ENCODE measurements at regions not wholly inside any gene's neighbourhood (a gene's known extent, or its start where the extent isn't known, plus 50 kb on each side); places are given as distances from the start of the nearest gene placed in this dataset.
"Not testable (repeated sequence)": the region's sequence is repeated elsewhere in the genome, so short reads cannot be mapped to it uniquely, and the experiment has no call there.

DNA sequence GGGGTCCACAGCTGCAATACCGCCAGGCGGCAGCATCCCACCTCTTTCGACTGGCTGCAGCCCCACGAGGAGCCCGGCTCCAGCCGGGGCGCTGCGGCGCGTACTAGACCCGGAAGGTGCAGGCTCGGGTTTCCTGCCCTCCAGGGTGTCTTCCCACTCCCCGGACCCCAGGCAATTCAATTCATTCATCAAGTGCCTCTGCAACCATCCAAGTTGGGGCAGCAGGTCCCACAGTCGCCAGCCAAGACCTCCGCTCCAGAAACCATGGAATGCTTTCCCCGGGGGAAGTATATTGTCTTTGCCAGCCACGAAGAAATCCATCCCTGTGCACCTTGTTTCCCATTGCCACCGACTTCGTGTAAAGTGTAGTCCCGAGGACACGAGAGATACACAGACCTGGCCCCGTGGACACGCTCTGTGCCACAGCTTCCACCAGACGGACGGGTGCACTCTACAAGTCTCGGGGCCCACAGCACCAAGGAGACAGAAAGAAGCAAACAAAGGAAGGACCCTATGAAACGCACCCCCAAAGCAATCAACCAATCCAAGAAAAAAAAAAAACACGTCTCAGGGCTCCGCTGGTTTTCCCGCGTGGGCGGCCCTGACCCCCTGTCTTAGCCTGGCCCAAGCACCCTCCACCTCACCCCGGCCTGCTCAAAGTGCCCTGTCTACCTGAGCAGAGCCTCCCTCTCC is 3930.2 kb upstream of the OR11H1 start:
- 66 to 75% methylated on average over 33 of the region's 33 CpGs for WGBS, 2 donors
- FAIRE-seq; H3K4me3 ChIP-seq; H3K4me1 ChIP-seq; H3K27me3 ChIP-seq; DNase-seq; ATAC-seq; intact Hi-C loops (cut with DNase I); H3K9me3 ChIP-seq; H3K27ac ChIP-seq; H3K36me3 ChIP-seq: not testable (repeated sequence)

- H3K4me1 ChIP-seq = no peaks in the 10 kb centered on the region
- intact Hi-C loops (cut with DNase I) = no loop called here
- H3K27ac ChIP-seq = no peak overlapping the region
- WGBS, 2 donors = 75 to 83% methylated on average over 44 of the region's 44 CpGs
- no peak overlapping the region for H3K4me3 ChIP-seq
- DNase-seq (peak in 1 of 6 donors; percentile 78), ATAC-seq (no peak), FAIRE-seq (no peak)
- H3K27me3 ChIP-seq = no peaks in the 10 kb centered on the region
- H3K9me3 ChIP-seq = peaks cover 0 to 2% (median 0%) of the 10 kb centered on the region in 4 donors
- no peaks in the 10 kb centered on the region for H3K36me3 ChIP-seq
- no peak for TF ChIP-seq CTCF (IDR thresholded peaks at IDR 0.05)
Measured at GRCh38 chr22:11598492-11599440, 3929.2 kb upstream of the OR11H1 start.

- WGBS, 2 donors = 77 to 80% methylated on average over 16 to 19 of the region's 19 CpGs
- DNase-seq; intact Hi-C loops (cut with DNase I): not testable (repeated sequence)
Measured at GRCh38 chr22:11599456-11599855, 3928.5 kb upstream of the OR11H1 start.

DNA sequence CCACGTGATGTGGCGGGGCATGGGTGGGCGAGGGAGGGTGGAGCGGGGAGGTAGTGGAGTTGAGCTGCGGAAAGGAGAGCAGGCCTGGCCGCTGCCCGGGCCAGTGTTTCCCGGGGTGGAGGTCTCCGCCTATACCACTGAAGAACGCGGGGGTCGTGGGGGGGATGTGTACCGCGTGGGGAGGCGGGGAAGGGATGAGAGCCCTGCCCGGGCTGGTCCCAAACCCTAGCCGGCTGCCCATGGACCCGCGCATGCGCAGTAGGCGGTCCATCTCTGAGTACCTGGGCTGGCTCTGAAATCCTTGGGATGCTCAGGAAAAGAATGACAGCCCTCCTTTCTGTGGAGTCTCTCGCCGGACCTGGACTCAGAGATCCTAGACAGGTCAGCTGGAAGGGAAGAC is 3927.8 kb upstream of the OR11H1 start:
- H3K4me3 ChIP-seq; H3K4me1 ChIP-seq; ATAC-seq; H3K27me3 ChIP-seq; intact Hi-C loops (cut with DNase I); FAIRE-seq; H3K27ac ChIP-seq; H3K9me3 ChIP-seq; H3K36me3 ChIP-seq: not testable (repeated sequence)
- peak in 1 of 6 donors; percentile 82 for DNase-seq
- WGBS, 2 donors = 77 to 80% methylated on average over 23 of the region's 23 CpGs

More at GRCh38 chr22:11599456-11599855, 3928.5 kb upstream of the OR11H1 start:
- FAIRE-seq, H3K27me3 ChIP-seq, H3K4me3 ChIP-seq, H3K27ac ChIP-seq, ATAC-seq, H3K9me3 ChIP-seq, H3K36me3 ChIP-seq, H3K4me1 ChIP-seq: not testable (repeated sequence)

- WGBS, 2 donors = 72 to 74% methylated on average over 58 to 59 of the region's 59 CpGs
- H3K27me3 ChIP-seq; H3K27ac ChIP-seq; H3K4me1 ChIP-seq; H3K9me3 ChIP-seq; H3K36me3 ChIP-seq; H3K4me3 ChIP-seq; DNase-seq; intact Hi-C loops (cut with DNase I); FAIRE-seq; ATAC-seq: not testable (repeated sequence)
Measured at GRCh38 chr22:11600896-11601890, 3926.8 kb upstream of the OR11H1 start.

DNA sequence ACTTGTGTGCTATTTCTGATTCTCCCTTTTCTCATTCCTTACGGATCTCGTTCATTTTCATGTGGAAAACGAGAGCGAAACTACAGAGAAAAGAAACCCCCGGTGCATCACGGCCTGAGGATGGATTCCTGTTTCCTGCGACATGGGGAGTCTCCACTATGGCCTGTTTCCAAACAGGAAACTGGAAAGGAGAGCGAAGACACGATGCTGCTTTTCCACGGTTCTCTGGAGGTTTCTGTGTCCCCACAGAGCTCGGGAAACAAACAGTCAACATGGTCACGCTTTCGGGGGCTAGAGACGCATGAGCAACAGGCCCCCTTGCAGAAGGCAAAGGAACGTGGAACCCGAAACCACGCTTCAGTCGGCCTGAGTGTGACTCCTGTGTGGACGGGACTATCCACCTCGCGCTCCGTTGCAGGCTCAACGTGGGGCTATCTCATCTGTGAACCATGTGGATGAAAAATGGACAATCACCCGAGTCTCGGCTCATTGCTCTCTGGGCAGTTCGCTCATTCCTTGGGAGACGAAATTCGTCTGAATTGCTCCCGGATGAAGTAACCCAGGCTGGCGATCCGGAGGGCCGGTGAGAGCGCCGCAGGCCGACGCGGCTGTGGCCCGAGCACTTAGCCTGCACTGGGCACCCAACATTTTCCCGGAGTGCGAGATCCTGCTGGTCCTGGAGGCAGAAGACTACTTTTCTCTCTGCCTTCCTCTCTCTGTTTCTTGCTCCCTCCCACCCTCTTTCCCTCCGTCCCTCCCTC is 3923.2 kb upstream of the OR11H1 start:
- DNase-seq; FAIRE-seq; H3K36me3 ChIP-seq; intact Hi-C loops (cut with DNase I); H3K4me3 ChIP-seq; ATAC-seq; H3K4me1 ChIP-seq; H3K27me3 ChIP-seq; H3K9me3 ChIP-seq; H3K27ac ChIP-seq: not testable (repeated sequence)
- WGBS, 2 donors = 53 to 61% methylated on average over 41 of the region's 41 CpGs
